ENCODE measurements at regions not wholly inside any gene's neighbourhood (a gene's known extent, or its start where the extent isn't known, plus 50 kb on each side); places are given as distances from the start of the nearest gene placed in this dataset.

DNA sequence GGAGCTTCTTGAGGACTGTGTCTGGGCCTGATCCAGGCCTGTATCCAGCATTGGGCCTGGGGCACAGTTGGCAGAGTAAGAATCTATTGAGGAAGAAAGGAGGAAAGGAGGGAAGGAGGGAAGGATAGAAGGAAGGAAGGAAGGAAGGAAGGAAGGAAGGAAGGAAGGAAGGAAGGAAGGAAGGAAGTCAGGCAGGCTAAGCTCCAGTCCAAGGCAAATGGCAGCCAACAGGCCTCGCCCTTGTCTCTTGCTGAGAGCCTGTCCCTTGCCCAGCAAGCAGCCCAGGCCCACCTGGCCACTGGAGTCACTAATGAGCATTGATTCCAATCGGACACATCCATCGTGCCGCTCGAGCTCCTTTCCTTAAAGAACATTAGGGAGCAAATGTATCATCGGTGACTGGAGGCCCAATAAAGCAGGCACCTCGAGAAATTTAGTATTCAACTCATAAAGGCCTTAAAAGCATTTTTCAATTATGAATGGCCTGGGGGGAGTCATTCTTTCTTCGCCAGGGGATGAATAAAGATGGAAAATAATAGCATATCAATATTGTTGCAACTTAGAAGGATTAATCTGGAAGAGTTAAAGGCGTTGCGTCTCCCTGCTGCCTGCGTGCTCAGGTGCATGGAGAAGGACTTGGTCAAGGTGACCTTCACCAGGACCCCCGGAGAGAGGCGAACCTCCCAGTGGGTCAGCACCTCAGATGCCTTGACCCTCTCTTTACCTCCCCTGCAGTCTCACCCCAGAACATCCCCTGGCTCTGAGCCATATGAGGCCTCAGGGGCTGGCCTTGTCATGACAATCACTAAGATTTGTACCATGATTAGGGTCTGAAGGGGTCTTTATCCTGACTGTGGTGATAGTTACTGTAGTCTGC lies 144.5 kb upstream of the RUNX3 start:
- no peak for DNase-seq

DNA sequence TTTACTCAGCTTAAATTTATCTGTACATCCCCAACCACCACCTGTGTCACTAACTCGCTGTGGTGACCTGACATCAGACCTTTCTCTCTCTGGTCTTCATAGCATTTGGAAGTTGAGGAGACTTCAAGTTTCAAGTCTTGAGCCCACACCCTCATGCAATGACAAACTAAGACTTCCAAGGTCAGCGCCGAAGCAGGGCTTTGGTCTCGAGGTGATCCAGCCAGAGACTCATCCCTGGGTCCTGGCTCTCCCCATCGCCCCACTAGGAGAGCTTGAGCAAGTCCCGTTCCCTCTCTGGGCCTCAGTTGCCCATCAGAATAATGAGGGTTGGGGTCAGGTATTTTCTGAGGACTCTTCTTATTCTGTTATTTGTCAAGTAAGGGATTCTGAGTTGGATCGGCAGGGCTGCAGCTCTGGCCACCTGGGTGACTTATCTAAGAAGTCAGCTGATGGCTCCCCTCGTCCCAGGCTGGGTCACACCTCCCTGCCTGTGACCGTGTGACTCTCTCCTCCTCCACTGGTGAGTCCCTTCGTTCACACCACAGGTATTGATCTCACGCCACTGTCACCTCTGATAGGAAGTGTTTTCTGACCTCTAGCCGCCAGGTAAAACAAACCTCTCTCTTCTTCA lies 143.7 kb upstream of the RUNX3 start:
- no peak for DNase-seq

DNA sequence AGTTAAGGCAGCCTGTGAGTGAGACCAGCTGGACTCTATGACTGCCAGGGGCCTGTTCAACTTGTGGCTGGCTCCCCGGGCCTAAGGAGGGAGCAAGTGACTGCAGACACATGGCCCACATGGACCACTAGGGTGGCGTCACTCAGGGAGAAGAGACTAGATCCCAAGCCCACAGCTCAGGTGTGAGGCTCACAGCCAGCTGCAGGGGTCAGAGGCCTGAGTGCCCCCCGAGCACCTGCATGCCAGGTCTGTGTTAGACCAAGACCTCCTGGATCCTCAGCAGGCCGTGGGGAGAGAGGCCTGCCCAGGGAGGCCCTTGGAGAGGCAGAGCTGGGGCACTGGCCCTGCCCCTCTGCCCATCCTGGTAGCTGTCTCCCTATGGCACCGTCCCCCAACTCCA lies 142.4 kb upstream of the RUNX3 start:
- no peak for DNase-seq

DNA sequence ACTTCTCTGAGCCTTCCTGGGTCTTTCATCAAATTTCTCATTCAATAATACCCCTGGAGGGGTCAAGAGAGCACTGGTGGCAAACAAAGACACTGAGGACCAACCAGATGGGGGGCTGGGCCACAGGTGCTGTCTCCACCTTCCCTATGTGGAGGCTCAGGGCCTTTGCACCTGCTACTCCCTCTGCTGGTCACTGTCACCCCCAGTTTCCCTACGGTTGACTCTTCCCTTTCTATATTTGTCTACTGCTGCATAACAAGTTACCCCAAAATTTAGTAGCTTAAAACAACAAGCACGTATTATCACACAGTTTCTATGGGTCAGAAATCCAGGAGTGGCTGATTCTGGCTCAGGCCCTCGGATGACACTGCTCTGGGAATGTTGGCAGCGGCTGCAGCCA lies 138.8 kb upstream of the RUNX3 start:
- no peak for DNase-seq

DNA sequence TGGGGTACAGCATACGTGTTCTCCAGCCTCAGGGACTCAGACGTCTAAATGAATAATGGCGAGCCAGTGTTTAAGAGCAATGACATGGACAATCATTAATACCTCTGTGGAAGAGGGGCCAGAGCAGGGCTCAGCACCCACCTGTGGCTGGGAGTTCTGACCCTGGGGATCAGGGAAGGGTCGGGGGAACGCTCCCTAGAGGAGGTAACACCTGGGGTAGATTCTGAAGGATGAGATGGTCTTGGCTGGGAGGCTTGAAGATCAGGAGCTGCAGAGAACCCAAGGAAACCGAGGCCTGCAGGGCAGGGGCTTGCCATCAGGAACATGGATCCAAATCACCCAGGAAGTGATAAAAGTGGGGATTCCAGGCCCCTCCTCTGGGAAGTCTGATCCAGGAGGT lies 138.2 kb upstream of the RUNX3 start:
- no peak for DNase-seq

DNA sequence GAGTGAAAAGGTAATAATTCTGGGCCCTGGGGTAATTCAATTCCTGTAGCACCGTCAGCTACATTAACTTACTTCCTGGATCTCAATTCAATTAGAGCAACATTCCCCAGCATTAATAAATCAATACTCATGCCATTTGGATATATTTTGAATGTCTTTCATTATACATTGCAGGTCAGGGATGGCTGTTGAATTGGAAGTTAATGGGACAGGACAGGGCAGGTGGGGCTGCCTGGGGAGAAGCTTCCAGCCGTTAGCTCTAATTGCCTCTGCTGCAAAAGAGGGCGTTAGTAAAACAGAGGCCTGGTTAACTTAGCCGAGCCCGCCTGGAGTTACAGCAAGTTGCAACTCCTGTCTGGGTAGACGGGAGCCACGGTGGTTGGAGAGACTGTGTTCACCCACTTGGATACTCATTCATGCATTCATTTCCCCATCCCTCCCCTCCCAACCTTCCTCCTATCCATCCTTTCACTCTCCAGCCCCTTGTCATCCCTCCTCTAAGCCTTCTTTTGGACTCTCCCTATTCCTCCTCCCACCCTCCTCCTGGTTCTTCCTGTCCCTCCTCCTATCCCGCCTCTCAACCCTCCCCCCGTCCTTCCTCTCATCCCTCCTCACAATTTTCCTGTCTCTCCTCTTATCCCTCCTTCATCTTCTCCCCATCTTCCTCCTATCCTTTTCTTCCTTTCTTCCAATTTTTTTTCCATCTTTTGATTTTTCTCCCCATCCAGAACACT lies 137.6 kb upstream of the RUNX3 start:
- DNase-seq: no peak

DNA sequence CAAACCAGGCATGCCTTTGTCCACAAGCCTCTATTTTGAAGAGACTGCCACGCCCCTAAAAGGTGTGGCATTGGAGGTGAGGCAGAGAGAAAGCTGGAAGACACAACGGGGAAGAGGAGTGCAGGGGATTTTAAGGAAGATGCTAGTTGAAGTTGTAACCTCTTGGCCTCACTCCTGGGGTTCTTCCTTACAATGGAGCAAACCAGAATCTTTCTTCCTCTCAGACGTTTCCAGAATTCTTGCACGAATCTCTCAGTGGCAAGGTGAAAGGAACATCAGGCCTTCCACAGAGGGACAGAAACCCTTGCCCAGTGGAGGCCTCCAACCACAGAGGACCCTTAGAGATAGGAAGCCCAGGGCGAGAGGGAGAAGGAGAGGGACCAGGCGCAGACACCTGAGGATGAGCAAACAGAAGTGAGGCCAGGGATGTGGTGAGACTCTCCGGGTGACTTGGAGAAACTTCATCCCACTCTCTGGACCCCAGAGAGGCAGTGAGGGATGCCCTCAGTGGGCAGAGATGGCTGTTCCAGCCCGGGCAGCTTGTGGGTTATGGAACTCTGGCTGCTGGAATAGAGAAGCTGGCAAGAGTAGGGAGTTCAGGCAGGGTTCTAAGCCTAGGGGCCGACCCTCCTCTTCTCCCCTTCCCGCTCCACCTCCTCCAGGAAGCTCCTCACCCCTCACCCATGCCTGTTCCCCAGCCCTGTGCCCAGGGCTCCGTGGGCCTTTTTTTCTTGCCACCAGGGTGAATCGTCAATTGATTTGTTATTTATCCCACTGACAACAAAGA lies 136.8 kb upstream of the RUNX3 start:
- DNase-seq: no peak

DNA sequence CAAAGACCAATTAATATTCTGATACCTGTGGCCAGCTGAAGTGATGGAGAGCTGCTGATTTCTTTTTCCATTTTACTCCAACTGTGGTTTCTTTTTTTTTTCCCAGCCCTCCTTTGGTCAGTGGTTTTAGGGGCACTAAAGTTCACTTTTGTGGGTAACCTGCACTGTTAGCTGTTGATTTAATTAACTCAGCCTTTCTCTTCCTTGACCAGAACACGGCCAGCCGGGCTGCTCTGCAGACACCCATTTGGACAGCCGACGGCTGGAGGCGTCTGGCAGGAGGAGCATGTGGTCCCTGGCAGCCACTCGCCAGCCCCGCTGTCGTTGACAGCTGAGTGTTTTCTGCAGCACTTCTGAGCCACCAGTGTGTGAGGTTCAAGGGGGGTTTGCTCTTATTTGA lies 136.2 kb upstream of the RUNX3 start:
- no peak for DNase-seq

DNA sequence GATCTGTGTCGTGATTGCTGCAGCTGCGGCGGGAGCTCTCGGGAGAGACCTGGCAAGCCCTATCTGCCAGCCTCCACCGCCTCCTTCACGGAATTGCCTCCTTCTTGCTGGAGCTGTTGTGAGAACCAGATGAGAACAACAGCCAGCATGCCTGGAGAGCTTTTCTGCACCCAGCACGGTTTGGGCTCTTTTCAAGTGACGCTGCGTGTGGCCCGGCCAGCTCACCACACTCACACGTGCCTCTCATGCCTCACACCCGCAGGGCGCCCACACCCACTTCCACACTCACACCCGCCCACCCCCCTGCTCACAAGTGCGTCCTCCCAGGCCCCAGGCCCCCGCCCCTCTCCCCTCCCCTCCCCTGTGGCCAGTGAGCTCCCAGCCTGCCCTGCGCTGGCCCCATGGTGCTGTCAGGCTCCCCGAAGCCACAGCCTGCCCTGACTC lies 135.7 kb upstream of the RUNX3 start:
- DNase-seq: no peak

DNA sequence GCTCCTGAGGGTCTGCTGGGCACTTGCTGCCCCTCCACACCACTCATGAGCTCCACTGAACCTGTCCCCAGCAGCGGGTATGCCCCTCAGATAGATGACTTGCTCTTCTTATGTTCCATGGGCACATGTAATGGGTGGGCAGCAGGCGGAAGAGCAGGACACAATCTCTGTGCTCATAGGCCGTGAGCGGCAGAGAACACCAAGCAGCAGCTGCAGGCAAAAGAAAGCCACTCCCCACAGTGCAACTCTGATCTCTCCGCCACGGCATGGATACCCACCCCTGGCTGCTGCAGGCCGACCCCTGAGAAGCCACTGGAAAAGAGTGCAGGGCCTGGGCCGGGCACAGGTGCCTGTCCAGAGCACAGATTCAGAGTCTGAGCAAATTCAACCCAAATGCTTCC lies 135.2 kb upstream of the RUNX3 start:
- DNase-seq: no peak

DNA sequence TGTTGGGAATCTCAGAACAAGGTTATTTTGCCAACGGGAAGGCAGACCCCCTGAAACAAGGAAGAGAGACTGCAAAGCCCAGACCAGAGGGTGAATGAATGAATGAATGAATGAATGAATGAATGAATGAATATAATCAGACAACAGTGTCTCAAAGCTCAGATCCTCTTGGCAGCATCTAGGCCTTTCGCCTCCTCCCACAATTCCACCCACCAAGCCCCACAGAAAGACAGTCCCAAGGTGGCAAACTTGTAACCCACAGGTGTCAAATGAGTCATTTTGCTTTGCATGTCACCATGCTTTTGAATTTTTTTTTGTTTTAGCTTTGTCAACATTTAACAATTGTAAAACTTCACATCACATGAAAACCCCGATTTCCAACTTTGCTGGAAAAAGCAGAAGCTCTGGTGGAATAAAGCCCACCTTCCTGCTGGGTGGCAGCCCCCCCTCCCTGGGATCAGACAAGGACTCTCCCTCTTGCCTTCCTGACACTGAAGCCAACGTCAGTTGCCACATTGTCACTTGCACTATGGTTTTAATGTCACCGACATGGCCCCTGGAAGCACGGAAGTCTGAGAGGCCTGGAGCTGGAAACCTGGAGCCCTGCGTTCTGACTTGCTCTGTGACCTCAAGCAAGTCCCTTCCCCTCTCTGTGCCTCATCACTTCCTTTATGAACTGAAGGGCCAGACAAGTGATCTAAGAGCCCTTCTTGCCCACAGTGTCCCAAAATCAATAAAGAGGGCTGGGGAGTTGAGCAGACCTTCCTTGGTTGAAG lies 134.6 kb upstream of the RUNX3 start:
- DNase-seq: no peak

DNA sequence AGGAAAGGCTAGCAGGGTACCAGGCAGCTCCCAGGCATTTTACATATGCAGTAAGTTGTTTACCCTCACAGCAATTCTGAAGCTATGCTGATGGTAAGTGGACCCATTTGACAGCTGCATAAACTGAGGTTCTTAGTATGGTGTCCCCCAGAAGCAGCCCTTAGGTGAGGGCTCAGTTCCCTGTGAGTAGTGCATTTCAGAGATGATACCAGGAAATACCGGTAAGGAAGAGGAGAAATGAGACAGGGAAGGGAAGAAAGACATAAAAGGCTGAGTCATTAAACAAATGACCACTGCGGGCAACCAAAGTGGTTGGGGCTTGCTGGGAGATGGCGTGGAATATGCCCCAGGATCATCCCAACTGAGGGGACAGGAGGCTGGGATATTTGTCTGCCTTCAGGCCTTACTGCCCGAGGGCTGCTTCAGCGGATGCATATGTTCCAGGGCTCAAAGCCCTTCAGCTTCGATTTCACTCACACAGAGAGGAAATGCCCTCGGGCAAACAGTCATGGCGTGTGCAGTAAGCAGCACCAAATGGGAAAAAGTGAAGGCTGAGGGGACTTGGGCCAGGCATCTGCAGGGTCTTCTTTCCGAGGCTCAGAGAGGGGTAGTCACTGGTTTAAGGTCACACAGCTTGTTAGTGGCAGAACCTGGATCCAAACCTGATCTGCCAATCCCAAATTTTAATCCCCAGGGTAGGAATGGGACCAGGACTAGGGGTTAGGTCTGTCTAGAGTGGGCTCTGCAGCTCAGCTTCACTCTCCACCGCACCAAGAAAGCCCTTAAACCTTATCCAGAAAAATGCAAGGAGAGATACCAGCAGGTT lies 133.7 kb upstream of the RUNX3 start:
- no peak for DNase-seq

DNA sequence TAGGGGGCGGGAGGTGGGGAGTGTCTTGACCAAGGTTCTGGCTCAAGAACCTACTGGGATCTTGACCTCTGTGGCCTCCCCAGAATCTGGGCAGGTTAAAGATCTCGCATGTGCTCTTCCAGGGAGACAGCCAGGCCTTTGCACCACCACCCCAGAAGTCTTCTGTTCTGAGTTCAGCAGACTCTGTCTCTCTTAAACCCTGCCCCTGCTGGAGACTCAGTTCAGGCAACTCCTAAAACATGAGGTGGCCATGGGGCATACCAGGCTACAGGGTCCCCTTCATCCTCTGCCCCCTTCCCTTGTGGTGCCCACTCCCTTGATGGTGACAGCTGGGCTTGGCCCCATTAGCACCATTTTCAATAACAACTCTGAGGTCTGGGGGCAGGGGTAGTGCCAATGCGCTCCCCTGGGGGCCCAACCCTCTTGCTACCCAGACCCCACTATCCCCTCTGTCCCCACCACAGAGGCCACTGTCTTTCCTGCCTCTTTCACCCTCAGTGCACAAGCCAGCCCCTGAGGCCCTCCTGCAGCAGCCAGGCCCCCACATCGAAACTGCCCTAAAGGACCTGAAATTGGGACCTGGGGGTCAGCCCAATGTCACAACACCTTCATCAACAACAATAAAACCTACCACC lies 132.7 kb upstream of the RUNX3 start:
- DNase-seq: no peak

DNA sequence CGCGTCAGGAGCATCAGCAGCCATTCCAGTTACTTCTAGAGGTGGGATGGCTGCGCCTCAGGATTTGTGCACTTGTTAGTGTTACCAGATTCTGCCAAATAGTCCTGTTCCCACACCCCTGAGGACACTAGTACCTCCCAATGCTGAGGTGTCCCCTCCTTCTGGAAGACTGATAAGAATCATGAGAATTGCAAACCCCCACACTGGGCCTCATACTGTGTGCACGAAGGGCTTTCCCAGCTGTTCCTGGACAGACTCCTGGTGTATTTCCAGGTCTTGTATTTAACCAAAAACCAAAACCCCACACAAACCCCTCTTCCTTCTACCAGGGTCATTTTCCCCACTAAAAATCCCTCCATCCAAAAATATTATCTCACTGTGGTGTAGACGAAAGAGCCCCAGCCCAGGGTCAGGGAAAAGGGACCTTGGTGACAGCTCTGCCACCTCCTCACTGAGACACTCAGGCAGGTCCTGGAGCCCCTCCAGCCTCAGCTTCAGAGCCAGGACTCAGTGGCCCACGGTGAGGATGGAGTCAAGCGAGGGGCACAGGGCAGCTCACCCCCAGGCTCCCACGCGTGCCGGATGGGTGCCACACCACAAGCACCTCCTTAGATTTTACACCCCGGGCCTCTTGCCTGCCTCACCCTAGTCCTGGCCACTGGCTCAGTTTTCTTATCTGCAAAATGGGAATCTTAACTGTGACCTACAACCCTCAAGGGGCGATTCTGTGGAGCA lies 131.4 kb upstream of the RUNX3 start:
- DNase-seq: no peak

DNA sequence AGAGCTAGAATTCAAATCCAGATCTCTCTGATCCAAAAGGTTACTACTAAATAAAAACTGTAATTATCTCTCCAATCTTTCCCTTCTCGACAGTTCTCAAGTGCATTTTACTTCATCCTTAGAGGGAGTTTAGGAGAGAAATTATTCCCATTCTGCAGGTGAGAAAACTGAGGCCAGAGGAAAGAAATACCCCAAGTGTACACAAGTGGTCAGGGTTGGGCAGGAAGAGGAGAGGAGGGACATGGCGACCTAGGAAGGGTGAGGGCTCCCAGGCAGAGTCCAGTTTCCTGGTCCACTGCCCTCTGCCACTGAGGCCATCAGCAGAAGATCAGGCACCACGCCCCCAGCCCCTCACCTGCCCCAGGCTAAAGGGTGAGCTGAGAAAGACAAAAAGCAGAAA lies 127.1 kb upstream of the RUNX3 start:
- DNase-seq: no peak

DNA sequence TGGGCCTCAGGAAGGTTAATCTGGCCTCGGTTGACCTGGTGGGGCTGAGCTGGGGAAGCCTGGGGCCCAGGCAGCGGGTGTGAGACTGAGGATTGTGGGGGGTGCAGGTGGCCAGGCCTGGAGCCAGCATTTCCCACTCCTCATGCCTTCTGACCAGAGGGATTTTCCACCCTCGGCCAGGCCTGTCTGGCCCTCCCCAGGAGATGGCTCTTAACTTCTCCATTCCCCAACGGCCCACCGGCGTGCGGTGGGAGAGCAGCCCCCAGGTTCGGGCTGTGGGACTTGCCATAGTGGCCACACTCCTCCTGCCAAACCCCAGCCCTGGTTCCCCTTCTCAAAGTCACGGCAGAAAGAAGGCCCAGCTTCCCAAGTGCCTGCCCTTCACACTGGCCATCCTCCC lies 126.5 kb upstream of the RUNX3 start:
- DNase-seq: no peak

DNA sequence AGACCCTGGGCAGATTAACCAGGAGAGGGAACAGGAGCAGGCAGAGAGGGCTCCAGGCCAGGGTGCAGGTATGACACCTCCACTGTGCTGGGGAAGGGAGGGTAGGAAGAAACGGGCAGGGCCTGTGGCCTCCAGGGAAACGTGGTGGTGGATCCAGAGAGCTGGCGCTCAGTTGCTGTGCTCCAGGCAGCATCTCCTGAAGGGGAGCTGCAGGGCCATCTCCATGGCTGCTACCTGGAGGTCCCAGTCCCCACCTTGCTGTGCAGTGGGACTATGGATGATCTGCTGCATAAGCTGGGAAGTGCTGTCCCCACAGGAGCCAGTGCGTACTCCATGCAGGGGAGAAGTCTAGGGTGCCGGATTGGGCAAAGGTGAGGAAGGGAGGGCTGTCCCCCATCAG lies 125.9 kb upstream of the RUNX3 start:
- no peak for DNase-seq

DNA sequence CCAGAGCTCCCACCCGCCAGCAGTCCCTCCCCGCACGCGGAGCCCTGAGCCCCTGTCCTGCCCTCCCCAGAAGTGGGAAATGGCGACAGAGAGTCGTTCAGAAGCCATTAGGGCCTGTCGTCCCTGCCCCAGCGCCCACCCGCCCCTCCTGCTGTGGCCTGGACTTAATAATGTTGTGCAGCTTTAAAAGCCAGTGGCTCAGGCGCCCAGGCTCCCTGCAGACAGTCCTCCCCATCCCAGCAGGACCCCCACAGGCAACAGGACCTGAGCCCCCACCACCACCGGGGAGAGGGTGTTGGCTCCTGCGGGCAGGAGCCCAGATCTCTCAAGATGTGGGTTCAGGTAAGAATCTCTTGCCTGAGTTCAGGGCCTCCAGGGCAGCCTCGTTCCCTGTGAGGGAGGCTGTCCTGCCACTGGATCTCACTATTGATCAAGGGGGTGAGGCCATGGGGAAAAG lies 125.3 kb upstream of the RUNX3 start:
- no peak for DNase-seq

DNA sequence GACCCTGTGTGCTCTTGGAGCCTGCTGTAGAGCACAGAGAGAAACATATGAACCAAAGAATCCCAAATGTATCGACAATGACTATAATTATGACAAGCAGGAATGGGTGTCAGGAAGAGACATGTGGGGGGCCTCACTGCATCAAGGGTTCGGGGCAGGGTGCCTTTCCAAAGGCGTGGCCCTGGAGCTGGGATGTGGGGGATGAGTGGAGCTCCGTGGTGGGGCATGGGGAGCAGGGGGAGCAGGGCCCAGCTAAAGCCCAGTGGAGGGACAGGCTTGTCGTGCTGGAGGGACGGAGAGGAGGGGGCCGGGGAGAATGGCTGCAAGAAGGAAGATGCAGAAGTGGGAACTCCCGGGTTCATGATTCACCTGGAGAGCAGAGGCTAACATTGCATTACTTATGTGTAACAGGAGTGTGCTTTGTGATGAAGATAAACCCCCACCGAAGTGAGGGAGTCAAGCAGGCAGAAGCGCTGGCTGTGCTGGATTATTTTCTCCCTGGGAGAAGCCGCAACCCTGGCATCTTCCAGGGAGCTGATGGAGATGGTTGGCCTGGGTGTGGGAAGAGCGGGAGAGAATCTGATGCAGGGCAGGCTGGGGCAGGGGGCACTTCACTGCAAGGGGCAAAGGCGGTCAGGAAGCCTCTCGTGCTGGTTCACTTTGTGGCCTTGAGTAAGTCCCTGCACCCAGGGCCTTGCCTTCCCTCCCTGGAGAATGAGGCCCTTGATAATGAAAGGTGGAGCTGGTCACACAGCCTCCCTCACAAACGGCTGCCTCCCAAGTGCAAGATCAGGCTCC lies 124.6 kb upstream of the RUNX3 start:
- DNase-seq: no peak
